Fibroblast of mammary gland (primary cell): ENCODE measurements at regions not wholly inside any gene's neighbourhood (a gene's known extent, or its start where the extent isn't known, plus 50 kb on each side); places are given as distances from the start of the nearest gene placed in this dataset.

Experiments used
- DNase-seq: peaks from one replicate; pipeline ENCODE4 v3.0.0-alpha.2; 2010; ENCODE audit warnings: low read depth
- H3K4me3 ChIP-seq: 2 replicates; pipeline ENCODE4 v1.5.1; 2011; ENCODE audit warnings: low read depth, mild to moderate bottlenecking, low read length, moderate library complexity; ENCODE audit not compliant: control insufficient read depth
- TF ChIP-seq, protein P1 (sequence below): conservative IDR thresholded peaks from 2 replicates; pipeline ENCODE4 v1.5.1; 2011; ENCODE audit warnings: low read depth, low read length, inconsistent platforms; ENCODE audit not compliant: control insufficient read depth, insufficient read depth

DNA sequence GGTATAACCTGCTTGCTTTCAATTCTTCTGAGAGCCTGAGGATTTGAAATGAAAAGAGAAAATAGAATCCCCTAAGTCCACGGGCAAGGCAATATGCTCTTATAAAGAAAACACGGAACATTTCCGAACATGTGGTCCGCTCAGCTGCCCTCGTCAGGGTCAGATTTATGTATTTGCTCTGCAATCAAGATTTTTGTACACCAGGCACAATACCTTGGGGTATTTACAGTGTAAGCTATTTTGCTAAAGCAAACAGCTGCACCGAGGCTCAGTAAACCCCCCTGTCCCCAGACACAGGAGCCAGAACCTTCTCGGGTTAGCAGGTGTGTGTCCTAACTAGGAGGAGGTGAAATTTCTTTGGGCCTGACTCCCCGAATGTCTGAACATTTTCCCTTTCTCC is 155.8 kb upstream of the LRIG1 start:
- TF ChIP-seq, protein P1, sequence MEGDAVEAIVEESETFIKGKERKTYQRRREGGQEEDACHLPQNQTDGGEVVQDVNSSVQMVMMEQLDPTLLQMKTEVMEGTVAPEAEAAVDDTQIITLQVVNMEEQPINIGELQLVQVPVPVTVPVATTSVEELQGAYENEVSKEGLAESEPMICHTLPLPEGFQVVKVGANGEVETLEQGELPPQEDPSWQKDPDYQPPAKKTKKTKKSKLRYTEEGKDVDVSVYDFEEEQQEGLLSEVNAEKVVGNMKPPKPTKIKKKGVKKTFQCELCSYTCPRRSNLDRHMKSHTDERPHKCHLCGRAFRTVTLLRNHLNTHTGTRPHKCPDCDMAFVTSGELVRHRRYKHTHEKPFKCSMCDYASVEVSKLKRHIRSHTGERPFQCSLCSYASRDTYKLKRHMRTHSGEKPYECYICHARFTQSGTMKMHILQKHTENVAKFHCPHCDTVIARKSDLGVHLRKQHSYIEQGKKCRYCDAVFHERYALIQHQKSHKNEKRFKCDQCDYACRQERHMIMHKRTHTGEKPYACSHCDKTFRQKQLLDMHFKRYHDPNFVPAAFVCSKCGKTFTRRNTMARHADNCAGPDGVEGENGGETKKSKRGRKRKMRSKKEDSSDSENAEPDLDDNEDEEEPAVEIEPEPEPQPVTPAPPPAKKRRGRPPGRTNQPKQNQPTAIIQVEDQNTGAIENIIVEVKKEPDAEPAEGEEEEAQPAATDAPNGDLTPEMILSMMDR, result no peak
- DNase-seq, result no peak
- H3K4me3 ChIP-seq, result no peak overlapping the region

DNA sequence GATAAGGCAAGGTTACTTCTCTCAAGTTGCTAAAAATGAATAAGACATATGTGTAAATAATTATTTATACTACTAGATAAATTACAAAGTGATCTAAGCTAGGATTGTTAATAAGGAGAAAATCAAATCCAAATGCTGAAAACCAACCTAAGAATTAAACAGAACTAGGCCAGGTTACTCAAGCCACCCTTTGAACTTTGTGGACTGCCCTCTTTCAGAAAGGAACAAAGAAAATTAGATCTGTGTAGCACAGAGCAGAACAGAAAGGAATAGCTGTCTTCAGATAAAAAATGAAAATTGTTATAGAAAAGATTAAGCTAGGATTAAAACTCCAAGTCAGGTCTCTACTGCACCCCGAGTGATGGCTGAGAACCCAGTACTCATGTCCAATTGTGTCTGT is 158.2 kb upstream of the LRIG1 start:
- TF ChIP-seq, protein P1, result no peak
- DNase-seq, result no peak
- no peak overlapping the region for H3K4me3 ChIP-seq

DNA sequence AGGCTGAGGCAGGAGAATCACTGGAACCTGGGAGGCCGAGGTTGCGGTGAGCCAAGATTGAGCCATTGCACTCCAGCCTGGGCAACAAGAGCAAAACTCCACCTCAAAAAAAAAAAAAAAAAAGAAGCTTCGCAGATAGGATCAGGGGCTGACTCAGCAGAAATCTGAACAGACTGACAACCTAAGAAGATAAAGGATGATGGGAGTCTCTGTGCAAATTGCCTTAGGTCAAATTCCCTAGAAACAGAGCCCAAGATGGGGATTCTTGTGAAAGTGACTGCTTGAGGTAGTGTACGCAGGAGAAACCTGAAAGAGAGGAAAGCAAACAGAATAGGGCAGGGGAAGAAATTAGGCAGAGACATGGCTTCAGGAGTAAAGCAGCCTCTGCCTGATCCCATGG is 160.8 kb upstream of the LRIG1 start:
- DNase-seq, result no peak
- no peak overlapping the region for H3K4me3 ChIP-seq
- TF ChIP-seq, protein P1, result no peak

DNA sequence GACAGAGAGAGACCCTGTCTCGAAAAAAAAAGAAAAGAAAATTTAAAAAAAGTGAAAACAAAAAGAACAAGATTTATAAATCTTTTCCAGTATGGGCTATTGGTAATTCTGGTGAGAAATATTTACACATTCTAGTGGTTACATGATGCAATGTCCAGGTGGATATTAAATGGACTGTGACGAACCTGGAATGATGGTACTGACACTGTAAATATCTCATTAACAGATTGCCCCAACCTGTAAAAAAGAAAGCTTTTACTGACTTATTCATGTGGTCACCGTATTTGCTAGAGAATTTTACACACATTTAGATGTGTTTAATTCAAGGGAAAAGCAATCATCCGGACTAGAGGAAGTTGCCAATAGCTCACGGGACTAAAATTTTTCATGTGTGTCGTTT is 162.1 kb upstream of the LRIG1 start:
- no peak overlapping the region for H3K4me3 ChIP-seq
- TF ChIP-seq, protein P1, result no peak
- DNase-seq, result no peak

DNA sequence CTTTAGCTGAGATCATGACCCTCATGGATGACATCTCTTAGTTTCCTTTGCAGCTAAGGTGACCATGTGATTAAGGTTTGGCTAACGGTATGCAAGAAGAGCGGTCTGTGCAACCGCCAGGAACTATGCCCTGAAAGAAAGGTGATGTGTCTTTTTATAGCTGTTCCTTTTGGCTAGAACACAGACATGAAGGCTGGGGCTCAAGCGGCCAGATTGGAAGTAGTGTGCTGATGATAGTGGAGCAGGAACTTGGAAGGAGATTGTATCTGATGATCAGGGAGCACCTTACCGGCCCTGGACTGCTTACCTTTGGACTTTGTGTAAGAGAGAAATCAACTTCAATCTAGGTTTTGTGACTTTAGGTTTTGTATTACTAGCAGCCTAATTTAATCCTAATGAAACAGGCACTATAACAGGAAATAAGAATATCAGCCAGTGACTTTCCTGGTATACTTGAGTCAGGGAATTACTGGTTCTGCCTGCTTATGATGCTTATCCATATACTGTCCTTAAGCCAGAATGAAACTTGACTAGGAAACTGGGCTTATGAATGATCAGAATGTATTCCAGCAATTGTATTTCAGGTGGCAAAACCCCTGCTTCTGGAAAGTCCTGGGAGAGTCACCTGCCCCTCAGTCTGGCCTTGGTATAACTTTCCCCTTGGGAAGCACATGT is 164.3 kb upstream of the LRIG1 start:
- TF ChIP-seq, protein P1, result no peak
- DNase-seq, result no peak
- no peak overlapping the region for H3K4me3 ChIP-seq

DNA sequence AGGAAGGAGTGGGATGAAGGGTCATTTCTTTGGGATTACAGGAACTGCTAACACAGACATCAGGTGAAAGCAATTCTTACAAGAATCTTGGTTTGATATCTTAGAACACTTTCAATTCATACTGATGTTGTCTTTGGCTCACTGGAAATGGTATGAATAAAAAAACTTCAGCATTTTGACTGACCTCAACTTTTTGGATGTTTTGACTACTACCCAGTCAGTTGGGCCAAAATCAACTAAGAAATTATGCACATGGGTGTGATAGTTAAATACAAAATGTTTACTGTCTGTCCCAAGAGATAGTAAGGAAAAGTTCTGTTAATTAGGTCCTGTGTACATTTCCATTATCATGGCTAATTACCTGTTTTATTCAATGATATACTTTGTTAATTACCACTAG is 165.5 kb upstream of the LRIG1 start:
- no peak overlapping the region for H3K4me3 ChIP-seq
- TF ChIP-seq, protein P1, result no peak
- no peak for DNase-seq

DNA sequence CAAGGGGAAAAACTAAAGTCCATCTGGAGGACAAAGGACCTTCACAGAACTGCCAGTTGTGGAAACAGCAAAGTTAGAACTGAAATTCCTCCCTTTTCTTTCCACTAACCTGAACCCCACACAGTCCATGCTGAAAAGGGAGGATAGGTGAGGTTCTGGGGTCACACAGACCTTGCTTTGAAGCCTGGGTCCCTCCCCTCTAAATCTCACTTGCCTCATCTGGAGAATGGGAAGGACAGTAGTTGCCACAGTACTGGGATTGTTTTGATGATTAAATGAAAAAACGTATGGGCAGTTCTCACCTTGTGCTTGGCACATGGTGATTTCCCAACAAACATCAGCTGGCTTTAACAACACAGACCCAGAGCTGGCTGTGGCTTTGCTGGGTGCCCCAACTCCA is 166.4 kb upstream of the LRIG1 start:
- TF ChIP-seq, protein P1, result no peak
- DNase-seq, result no peak
- H3K4me3 ChIP-seq, result no peak overlapping the region
